ENCODE measurements at regions not wholly inside any gene's neighbourhood (a gene's known extent, or its start where the extent isn't known, plus 50 kb on each side); places are given as distances from the start of the nearest gene placed in this dataset.

GRCh38 chr3:181461381-181461780 is 250.3 kb upstream of the SOX2 start:
- no peak for DNase-seq (ENCODE audit: insufficient read length)
- TF ChIP-seq TAF1 (IDR thresholded peaks at IDR 0.05; ENCODE audit: borderline replicate concordance, low read depth, low read length) (no peak), POLR2A (IDR thresholded peaks at IDR 0.05; ENCODE audit: low read depth, low read length) (no peak), POLR2AphosphoS5 (IDR thresholded peaks at IDR 0.05; ENCODE audit: low read depth, low read length) (no peak)
- FAIRE-seq: no peak

DNA sequence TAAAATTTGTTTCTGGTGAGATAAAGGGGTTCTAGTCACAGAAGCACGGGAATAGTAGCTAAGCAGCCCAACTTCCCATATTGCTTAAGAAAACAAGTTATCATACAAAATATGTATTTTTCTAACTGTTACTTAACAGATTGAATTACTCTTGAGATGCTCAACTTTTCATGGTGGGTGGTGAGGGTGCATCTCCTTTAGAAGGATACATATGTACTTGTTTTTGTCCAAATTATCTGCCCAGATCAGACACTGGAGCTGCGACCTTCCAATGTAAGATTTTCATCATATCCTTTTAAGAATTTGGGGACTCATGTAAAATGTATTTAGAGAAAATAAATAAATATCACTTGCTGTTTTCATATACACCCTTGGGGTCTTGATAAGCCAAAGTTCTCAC is 252.2 kb upstream of the SOX2 start:
- FAIRE-seq (no peak), DNase-seq (ENCODE audit: insufficient read length) (no peak)
- TF ChIP-seq POLR2AphosphoS5 (IDR thresholded peaks at IDR 0.05; ENCODE audit: low read depth, low read length) (no peak), TAF1 (IDR thresholded peaks at IDR 0.05; ENCODE audit: borderline replicate concordance, low read depth, low read length) (no peak), POLR2A (IDR thresholded peaks at IDR 0.05; ENCODE audit: low read depth, low read length) (no peak)

- DNase-seq (ENCODE audit: insufficient read length): no peak
- TF ChIP-seq POLR2AphosphoS5 (IDR thresholded peaks at IDR 0.05; ENCODE audit: low read depth, low read length) (no peak), TAF1 (IDR thresholded peaks at IDR 0.05; ENCODE audit: borderline replicate concordance, low read depth, low read length) (no peak), POLR2A (IDR thresholded peaks at IDR 0.05; ENCODE audit: low read depth, low read length) (no peak)
- no peak for FAIRE-seq
Observed at GRCh38 chr3:181458857-181459256, 252.9 kb upstream of the SOX2 start.

DNA sequence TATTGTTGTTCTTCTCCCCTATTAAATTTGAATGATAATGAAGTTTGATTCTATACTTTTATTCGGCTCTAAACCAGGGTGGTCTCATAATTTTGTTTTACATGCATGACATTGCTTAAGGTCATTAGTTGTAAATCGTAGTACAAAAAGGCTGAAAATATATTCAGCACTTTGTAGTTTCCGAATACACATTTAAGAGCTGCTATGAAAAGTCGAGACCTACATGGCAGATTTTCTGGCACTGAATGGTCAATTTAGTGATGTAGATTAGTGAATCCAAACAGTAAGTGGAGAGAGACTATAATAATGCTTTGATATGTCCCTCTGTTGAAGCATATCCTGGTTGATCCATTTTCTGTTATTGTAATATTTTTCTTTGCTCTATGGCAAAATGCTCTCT is 254.0 kb upstream of the SOX2 start:
- FAIRE-seq (no peak), DNase-seq (ENCODE audit: insufficient read length) (no peak)
- TF ChIP-seq TAF1 (IDR thresholded peaks at IDR 0.05; ENCODE audit: borderline replicate concordance, low read depth, low read length) (no peak), POLR2AphosphoS5 (IDR thresholded peaks at IDR 0.05; ENCODE audit: low read depth, low read length) (no peak), POLR2A (IDR thresholded peaks at IDR 0.05; ENCODE audit: low read depth, low read length) (no peak)

DNA sequence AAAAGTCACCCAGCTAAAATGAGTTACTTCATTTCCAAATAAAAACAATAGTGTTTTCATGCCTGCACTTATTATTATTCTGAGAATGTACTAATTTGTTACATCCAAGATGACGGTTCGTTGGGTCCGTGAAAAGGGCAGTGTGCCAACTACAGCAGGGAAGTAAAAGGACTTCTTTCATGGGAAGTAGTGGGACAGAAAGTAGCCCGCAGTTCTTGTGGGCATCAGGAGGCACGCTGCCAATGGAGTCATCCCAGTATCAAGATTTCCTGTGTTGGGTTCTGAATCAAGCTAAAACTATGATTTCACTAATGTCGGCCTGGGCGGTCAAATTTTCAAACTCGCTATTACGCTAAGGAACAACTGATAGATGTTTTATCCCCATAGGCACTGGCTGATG is 254.5 kb upstream of the SOX2 start:
- TF ChIP-seq POLR2AphosphoS5 (IDR thresholded peaks at IDR 0.05; ENCODE audit: low read depth, low read length): no peak
- no peak for TF ChIP-seq TAF1 (IDR thresholded peaks at IDR 0.05; ENCODE audit: borderline replicate concordance, low read depth, low read length)
- no peak for TF ChIP-seq POLR2A (IDR thresholded peaks at IDR 0.05; ENCODE audit: low read depth, low read length)
- FAIRE-seq (no peak), DNase-seq (ENCODE audit: insufficient read length) (no peak)

GRCh38 chr3:181455276-181455675 is 256.4 kb upstream of the SOX2 start:
- no peak for TF ChIP-seq POLR2AphosphoS5 (IDR thresholded peaks at IDR 0.05; ENCODE audit: low read depth, low read length)
- no peak for TF ChIP-seq POLR2A (IDR thresholded peaks at IDR 0.05; ENCODE audit: low read depth, low read length)
- TF ChIP-seq TAF1 (IDR thresholded peaks at IDR 0.05; ENCODE audit: borderline replicate concordance, low read depth, low read length): no peak
- DNase-seq (ENCODE audit: insufficient read length) (no peak), FAIRE-seq (no peak)

GRCh38 chr3:181454451-181455027 is 257.2 kb upstream of the SOX2 start:
- TF ChIP-seq POLR2AphosphoS5 (IDR thresholded peaks at IDR 0.05; ENCODE audit: low read depth, low read length) (no peak), POLR2A (IDR thresholded peaks at IDR 0.05; ENCODE audit: low read depth, low read length) (no peak), TAF1 (IDR thresholded peaks at IDR 0.05; ENCODE audit: borderline replicate concordance, low read depth, low read length) (no peak)
- DNase-seq (ENCODE audit: insufficient read length): no peak
- no peak for FAIRE-seq

DNA sequence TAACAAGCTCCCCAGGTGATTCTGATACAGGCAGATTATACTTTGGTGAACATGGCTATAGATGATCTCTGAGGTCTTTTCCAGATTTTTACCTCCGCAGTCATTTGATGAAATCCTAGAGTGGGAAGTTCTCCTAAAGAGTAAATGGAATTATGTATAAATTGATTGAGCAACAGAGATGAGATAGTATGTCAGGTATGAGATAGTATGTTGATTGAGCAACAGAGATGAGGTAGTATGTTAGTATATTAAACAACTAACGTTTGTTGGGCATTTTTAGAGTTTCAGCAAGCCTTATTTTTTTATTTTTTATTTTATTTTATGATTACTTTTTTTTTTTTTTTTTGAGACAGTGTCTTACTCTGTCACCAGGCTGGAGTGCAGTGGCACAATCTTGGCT is 265.0 kb upstream of the SOX2 start:
- DNase-seq (ENCODE audit: insufficient read length): no peak
- FAIRE-seq: no peak
- no peak for TF ChIP-seq TAF1 (IDR thresholded peaks at IDR 0.05; ENCODE audit: borderline replicate concordance, low read depth, low read length)
- no peak for TF ChIP-seq POLR2A (IDR thresholded peaks at IDR 0.05; ENCODE audit: low read depth, low read length)
- no peak for TF ChIP-seq POLR2AphosphoS5 (IDR thresholded peaks at IDR 0.05; ENCODE audit: low read depth, low read length)

DNA sequence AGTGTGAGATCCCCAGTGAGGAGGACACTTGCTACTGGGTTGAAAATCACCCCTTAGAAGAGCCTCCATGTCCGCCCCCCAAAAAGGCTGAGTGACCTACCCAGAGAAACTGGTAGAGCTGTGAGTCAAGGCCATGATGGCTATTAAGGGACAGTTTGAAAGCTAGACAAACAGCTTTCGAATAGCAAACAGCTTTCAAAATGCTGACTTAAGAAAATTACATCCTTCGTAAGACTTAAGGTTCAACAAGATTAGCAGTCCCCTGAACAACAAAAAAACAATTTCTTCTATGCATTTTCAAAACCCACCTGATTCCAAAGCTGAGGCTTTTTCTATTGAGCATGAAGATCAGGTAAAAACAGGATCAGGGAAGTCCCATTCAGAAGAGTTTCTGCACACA is 269.7 kb upstream of the SOX2 start:
- TF ChIP-seq POLR2AphosphoS5 (IDR thresholded peaks at IDR 0.05; ENCODE audit: low read depth, low read length) (no peak), TAF1 (IDR thresholded peaks at IDR 0.05; ENCODE audit: borderline replicate concordance, low read depth, low read length) (no peak), POLR2A (IDR thresholded peaks at IDR 0.05; ENCODE audit: low read depth, low read length) (no peak)

DNA sequence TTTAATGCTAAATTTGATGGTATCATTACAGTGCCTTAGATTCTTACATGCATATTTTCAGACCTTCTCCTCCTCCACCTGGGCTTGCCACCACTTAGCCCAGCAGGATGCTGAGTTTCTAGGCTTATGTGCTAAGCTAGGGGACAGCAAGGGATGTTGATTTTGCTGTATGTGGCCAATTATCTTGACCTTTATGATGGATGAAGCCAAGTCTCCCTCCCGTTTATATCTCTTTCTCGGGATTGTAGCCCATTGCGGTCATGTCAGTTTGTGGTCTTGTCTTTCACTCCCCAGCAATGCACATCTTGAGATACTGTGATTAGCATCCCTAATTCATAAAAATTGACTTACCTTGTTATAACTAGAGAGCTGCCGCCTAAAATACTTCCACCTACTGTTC is 278.7 kb upstream of the SOX2 start:
- TF ChIP-seq POLR2AphosphoS5 (IDR thresholded peaks at IDR 0.05; ENCODE audit: low read depth, low read length): no peak
- no peak for DNase-seq (ENCODE audit: insufficient read length)
- FAIRE-seq: no peak

More for the DNA sequence above, 269.7 kb upstream of the SOX2 start:
- DNase-seq (ENCODE audit: insufficient read length): no peak
- no peak for FAIRE-seq

DNA sequence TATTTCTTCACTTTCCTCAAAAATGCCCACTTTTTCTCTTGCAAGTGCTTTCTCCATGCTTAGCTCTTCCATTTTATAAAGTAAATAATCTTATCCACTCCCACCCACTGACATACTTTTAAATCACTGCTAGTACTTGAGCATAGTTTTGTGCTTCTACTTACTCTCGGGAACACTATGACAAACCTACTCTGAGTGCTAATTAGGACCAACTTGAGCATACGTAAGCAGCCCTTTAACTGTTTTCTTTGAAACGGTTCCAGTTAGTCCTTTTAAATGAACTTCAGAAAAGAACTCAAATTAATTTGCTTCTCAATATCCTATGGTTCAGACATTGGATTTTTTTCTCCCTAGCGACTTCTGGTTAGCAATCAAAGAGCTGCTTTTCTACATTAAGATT is 280.0 kb upstream of the SOX2 start:
- no peak for DNase-seq (ENCODE audit: insufficient read length)
- FAIRE-seq: no peak
- no peak for TF ChIP-seq POLR2A (IDR thresholded peaks at IDR 0.05; ENCODE audit: low read depth, low read length)
- no peak for TF ChIP-seq POLR2AphosphoS5 (IDR thresholded peaks at IDR 0.05; ENCODE audit: low read depth, low read length)
- TF ChIP-seq TAF1 (IDR thresholded peaks at IDR 0.05; ENCODE audit: borderline replicate concordance, low read depth, low read length): no peak

- DNase-seq (ENCODE audit: insufficient read length) (no peak), FAIRE-seq (no peak)
- TF ChIP-seq TAF1 (IDR thresholded peaks at IDR 0.05; ENCODE audit: borderline replicate concordance, low read depth, low read length) (no peak), POLR2A (IDR thresholded peaks at IDR 0.05; ENCODE audit: low read depth, low read length) (no peak), POLR2AphosphoS5 (IDR thresholded peaks at IDR 0.05; ENCODE audit: low read depth, low read length) (no peak)
Observed at GRCh38 chr3:181425074-181425473, 286.7 kb upstream of the SOX2 start.

GRCh38 chr3:181418233-181418632 is 293.5 kb upstream of the SOX2 start:
- DNase-seq (ENCODE audit: insufficient read length) (no peak), FAIRE-seq (no peak)
- TF ChIP-seq TAF1 (IDR thresholded peaks at IDR 0.05; ENCODE audit: borderline replicate concordance, low read depth, low read length): no peak
- TF ChIP-seq POLR2AphosphoS5 (IDR thresholded peaks at IDR 0.05; ENCODE audit: low read depth, low read length): no peak
- TF ChIP-seq POLR2A (IDR thresholded peaks at IDR 0.05; ENCODE audit: low read depth, low read length): no peak
